HG03196 (cell line): ENCODE measurements at regions not wholly inside any gene's neighbourhood (a gene's known extent, or its start where the extent isn't known, plus 50 kb on each side); places are given as distances from the start of the nearest gene placed in this dataset.
"Not testable (repeated sequence)": the region's sequence is repeated elsewhere in the genome, so short reads cannot be mapped to it uniquely, and the experiment has no call there.

ENCODE experiments used
- ATAC-seq: cut with Tn5 transposase; IDR thresholded peaks from one replicate; pipeline ENCODE4 v1.9.1; 2021; ENCODE audit not compliant: unreplicated experiment

DNA sequence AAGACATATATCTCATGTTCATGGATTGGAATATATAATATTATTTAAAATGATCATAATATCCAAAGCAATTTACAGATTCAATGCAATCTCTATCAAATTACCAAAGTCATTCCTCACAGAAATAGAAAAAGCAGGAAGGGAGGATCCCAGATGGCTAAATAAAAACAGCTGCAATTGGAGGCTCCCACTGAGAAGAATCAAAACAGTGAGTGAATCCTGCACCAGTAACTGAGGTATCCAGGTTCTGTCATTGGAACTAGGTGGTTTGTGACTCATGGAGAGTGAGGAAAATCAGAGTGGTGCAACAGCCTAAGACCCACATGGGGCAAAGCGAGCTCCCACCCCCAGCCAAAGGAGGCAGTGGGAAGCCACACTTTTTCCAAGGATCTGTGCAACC lies 128.4 kb downstream of the MTERF1 start:
- ATAC-seq, result no peak

DNA sequence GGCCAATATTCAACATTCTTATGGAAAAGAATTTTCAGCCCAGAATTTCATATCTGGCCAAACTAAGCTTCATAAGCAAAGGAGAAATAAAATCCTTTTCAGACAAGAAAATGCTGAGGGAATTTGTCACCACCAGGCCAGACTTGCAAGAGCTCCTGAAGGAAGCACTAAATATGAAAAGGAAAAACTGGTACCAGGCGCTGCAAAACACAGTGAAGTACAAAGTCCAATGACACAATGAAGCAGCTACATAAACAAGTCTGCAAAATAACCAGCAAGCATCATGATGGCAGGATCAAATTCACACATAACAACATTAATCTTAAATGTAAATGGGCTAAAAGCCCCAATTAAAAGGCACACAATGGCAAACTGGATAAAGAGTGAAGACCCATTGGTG lies 126.2 kb downstream of the MTERF1 start:
- ATAC-seq, result not testable (repeated sequence)

DNA sequence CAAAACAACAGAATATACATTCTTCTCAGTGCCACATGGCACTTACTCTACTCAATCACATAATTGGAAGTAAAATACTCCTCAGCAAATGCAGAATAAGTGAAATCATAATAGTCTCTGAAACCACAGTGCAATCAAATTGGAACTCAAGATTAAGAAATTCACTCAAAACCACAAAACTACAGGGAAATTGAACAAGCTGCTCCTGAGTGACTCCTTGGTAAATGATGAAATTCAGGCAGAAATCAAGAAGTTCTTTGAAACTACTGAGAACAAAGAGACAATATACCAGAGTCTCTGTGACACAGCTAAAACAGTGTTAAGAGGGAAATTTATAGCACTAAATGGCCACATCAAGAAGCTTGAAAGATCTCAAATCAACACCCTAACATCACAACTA lies 125.4 kb downstream of the MTERF1 start:
- not testable (repeated sequence) for ATAC-seq

DNA sequence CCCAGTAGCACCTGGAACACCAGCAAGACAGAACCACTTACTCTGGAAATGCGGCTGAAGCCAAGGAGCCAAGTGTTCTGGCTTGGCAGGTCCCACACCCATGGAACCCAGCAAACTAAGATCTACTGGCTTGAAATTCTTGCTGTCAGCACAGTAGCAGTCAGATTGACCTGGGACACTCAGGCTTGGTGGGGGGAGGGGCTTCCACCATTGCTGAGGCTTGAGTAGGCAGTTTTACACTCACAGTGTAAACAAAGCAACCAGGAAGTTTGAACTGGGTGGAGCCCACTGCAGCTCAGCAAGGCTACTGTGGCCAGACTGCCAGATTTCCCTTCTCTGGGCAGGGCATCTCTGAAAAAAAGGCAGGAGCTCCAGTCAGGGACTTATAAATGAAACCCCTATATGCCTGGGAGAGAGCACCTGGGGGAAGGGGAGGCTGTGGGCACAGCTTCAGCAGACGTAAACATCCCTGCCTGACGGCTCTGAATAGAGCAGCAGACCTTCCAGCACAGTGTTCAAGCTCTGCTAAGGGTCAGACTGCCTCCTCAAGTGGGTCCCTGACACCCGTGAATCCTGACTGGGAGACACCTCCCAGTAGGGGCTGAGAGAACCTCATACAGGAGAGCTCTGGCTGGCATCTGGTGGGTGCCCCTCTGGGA lies 121.2 kb downstream of the MTERF1 start:
- ATAC-seq, result no peak

DNA sequence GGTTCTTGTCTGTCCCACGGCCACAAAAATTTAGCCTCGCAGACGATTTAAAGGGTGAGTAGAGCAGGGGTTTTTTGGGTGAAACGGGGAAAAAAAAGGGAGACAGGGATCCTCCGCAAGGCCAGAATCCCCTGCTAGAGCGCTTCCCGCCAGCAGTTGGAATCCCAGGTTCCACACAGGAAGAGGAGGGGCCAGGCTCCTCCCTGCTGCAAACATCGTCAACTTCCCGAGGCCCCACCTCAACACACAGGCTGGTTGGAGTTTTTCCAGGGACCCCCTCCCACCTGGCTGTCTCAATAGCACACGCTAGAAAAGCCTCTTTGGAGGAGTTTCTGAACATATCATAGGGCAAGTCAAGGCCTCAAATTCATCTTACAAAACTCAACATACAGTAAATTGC lies 112.7 kb downstream of the MTERF1 start:
- ATAC-seq, result no peak

DNA sequence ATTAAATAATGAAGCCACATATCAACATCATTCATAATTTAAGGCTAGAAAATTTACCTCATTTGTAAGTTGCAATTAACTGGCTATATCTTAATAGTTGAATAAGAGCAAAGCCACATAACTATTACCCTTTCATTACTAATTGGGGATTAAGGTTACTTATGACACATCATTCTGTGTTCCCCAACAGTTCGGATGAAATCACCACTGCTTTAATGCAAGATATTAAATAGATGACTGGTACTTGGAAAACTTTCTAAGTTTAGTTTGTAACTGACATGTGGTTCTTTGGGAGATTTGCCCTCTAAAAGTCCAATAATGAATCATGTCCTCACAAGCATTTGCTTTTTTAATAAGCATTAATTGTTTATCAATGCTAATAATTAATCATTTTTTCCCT lies 109.1 kb downstream of the MTERF1 start:
- ATAC-seq, result no peak

GRCh38 chr7:91771921-91772815 lies 108.3 kb downstream of the MTERF1 start:
- ATAC-seq, result no peak

DNA sequence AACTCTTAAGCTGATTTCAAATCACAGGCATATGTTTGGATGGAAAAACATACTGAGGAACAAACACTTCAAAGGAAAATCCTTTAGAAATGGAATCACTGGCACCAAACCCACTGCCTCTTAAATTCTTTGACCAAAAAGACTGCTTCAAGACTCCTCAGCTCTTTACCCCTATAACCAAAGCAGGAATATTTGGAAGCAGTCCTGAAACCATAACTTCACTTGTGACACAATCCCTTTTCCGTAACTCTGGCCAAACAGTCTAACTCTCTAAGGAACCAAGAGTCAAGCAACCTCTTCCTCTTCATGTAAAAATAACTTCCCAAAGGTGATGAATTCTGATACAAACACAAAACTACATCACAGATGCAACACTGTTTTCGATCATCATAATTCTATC lies 104.3 kb downstream of the MTERF1 start:
- no peak for ATAC-seq

GRCh38 chr7:91777522-91777921 lies 103.0 kb downstream of the MTERF1 start:
- ATAC-seq, result no peak

DNA sequence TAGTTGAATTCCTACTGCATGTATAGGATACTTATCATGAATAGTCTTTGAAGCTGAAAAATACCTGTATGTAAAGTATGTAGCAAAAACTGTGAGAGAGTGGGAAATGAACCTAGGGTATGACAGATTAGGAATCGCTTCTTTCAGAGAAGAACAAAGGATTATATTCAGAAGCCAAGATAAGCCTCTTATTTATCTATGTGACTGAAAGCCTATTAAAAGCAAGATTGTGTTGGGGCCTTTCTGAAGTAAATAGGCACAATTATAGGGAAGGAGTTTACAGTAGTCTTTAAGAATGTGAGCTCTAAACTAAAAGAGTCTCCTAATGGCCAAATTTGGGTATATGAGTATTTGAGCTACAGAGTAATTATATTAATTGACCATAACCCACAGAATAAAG lies 102.1 kb downstream of the MTERF1 start:
- no peak for ATAC-seq

DNA sequence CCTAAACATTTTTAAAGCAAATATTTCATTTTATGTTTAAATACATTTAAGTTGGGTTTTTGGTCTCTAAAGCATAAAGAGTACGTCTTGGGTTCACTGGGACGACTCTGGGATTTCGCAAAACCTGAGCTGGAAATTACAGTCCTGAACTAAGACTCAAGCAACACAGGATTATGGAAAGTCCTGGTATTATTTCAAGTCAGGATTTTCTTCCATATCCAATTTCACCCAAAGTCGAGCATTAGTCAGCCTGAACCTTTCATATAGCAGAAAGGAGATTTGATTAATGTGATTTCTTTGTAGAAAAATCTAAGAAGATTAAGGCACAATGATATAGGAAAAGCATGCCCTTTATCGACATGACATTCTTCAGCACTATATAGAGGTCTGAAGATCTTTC lies 100.0 kb downstream of the MTERF1 start:
- no peak for ATAC-seq

DNA sequence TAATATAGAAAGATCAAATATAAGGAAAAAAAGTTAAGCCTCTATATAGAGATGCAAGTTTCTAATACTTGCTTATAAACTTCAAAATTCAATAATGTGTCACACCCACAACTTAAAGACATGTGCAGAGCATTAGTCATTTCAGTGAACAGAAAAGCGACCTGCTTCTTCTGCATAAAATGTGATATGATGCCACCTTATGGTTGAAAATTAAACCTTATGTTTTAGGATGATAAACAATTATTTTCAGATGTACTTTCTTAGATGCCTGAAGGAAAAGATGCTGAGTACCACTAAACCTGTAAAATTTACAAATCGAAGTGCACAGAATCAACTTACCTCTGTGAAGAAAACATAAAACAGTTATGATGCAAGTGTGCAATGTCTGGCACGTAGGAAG lies 96.0 kb downstream of the MTERF1 start:
- ATAC-seq, result no peak

GRCh38 chr7:91787931-91788330 lies 92.6 kb downstream of the MTERF1 start:
- no peak for ATAC-seq

DNA sequence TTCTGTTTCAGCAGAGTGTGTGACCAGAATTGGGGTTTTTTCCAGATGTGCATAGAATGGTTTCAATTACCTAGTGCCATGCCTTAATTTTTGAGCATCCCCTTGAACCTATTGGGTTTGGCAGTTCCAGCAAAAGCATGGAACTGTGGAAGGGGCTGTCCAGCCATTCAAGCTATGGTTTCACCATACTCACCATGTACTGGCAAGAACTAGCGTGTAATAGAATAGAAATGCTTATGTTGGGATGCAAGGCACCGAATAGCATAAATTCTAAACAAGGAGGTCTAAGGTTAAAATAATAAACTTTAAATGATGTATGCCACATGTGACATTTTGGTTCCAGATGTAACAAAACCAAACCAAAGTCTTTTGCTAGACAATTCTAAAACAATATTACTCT lies 91.4 kb downstream of the MTERF1 start:
- no peak for ATAC-seq

- ATAC-seq, result no peak
Measured at GRCh38 chr7:91789558-91789957, 90.9 kb downstream of the MTERF1 start.

DNA sequence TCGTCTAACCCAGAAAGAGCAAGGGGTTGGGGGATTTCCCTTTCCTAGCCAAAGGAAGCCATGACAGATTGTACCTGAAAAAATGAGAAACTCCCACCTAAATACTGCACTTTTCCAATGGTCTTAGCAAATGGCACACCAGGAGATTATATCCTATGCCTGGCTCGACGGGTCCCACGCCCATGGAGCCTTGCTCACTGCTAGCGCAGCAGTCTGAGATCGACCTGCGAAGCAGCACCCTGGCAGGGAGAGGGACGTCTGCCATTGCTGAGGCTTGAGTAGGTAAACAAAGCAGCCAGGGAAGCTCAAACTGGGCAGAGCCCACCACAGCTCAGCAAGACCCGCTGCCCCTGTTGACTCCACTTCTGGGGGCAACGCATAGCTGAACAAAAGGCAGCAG lies 89.9 kb downstream of the MTERF1 start:
- not testable (repeated sequence) for ATAC-seq

DNA sequence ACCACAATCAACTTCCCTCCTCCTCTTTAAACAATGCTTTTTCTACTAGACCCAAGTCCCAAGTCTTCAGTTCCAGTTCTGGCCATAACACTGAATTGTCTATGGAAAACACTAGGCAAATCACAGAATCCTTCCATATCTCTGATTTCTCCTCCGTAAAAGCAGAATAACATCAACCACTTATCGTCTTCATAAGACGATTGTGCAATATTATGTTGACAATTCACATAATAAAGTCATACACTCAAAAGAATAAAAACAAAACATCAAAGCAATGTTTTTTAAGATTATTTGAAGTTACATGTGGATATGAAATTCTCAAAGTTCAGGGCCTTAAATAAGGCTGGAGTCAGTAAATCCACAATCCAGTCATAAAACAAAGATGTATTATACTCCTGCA lies 84.4 kb downstream of the MTERF1 start:
- no peak for ATAC-seq

DNA sequence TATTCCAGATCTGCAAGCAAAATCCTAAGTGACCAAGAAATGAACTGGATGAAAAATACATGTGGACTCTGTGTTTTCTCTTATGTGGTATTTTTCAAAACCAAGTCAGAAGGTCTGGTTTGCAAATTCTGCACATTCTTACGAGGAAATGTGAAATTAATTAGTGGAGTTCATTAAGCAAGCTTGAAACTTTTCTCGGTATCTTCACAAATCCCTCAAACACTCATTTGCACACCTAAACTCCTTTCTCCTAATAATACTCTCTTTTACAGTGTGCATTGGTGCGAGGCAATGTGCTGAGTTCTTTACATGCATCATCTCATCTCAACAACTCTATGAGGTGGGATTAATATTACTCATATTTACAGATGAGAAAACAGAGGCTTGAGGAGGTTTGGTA lies 82.1 kb downstream of the MTERF1 start:
- ATAC-seq, result no peak

DNA sequence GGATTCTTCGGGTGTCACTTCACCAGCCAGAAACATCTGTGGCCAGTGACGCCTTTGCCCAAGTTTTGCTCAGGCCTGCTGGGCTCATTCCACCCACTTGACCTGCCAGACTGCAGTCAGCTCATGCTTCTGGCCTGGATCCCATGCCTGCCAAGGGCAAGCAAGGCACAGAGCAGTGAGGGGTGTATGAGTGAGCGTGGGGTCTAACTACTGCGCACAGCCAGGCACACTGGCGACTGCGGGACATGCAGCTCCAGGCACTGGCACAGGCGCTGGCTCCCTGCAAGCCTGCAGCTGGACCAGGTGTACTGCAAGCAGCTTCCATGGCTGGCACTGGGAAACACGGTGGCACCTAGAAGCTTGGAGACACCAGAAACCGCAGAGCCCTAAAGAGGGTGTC lies 80.1 kb downstream of the MTERF1 start:
- no peak for ATAC-seq

- no peak for ATAC-seq
Measured at GRCh38 chr7:91801331-91801983, 79.0 kb downstream of the MTERF1 start.

- ATAC-seq, result no peak
Measured at GRCh38 chr7:91811236-91811635, 69.3 kb downstream of the MTERF1 start.

DNA sequence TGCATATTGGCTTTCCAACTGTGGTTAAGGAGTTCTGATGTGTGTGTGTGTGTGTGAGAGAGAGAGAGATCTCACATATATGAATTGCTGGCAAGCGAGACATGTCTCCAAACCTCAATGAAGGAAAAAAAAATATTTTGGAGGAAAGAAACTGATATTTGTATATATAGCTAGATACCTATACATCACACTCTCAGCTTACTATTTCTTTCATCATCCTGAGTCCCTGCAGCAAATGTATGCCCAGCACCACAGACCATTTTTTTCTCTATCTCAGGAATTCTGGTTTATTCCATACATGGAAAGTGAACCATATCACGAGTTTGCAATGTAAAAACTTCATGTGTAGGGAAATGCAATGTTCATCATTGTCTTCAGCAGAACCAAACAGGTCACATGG lies 68.9 kb downstream of the MTERF1 start:
- no peak for ATAC-seq
